ENCODE measurements at regions not wholly inside any gene's neighbourhood (a gene's known extent, or its start where the extent isn't known, plus 50 kb on each side); places are given as distances from the start of the nearest gene placed in this dataset.

GRCh38 chr10:1807196-1807595 is 69.9 kb upstream of the ADARB2 start:
- DNase-seq (ENCODE audit: low spot score), result no peak

GRCh38 chr10:1802413-1802812 is 65.1 kb upstream of the ADARB2 start:
- no peak for DNase-seq (ENCODE audit: low spot score)

- DNase-seq (ENCODE audit: low spot score), result no peak
These were observed 51.1 kb upstream of the ADARB2 start for GRCh38 chr10:1788401-1788800.
